Left renal pelvis (tissue), 4 donors: ENCODE measurements at regions not wholly inside any gene's neighbourhood (a gene's known extent, or its start where the extent isn't known, plus 50 kb on each side); places are given as distances from the start of the nearest gene placed in this dataset.
"Not testable (repeated sequence)": the region's sequence is repeated elsewhere in the genome, so short reads cannot be mapped to it uniquely, and the experiment has no call there.

Source experiments
- DNase-seq, 4 donors: peaks; one replicate each; pipeline ENCODE4 v3.0.0-alpha.2; 2013; ENCODE audit warnings: low read depth in 4 of 4, low spot score in 3 of 4

- DNase-seq, result no peak
These were observed 244.0 kb upstream of the SFSWAP start for GRCh38 chr12:131466932-131467331.

- no peak for DNase-seq
These were observed 242.7 kb upstream of the SFSWAP start for GRCh38 chr12:131468206-131468605.

GRCh38 chr12:131469945-131470344 lies 240.9 kb upstream of the SFSWAP start:
- DNase-seq, result not testable (repeated sequence)

- no peak for DNase-seq
These were observed 239.5 kb upstream of the SFSWAP start for GRCh38 chr12:131471271-131471905.

GRCh38 chr12:131471946-131472732 lies 238.8 kb upstream of the SFSWAP start:
- DNase-seq, result no peak

- DNase-seq, result no peak
These were observed 237.6 kb upstream of the SFSWAP start for GRCh38 chr12:131473261-131473660.

- no peak for DNase-seq
These were observed 236.9 kb upstream of the SFSWAP start for GRCh38 chr12:131473741-131474709.

- not testable (repeated sequence) for DNase-seq
These were observed 235.9 kb upstream of the SFSWAP start for GRCh38 chr12:131475012-131475411.

- DNase-seq, result no peak
These were observed 233.3 kb upstream of the SFSWAP start for GRCh38 chr12:131477613-131478012.

- DNase-seq, result no peak
These were observed 232.4 kb upstream of the SFSWAP start for GRCh38 chr12:131478468-131478867.

GRCh38 chr12:131482199-131482598 lies 228.7 kb upstream of the SFSWAP start:
- DNase-seq, result no peak

GRCh38 chr12:131482686-131483085 lies 228.2 kb upstream of the SFSWAP start:
- DNase-seq, result no peak

GRCh38 chr12:131486451-131487230 lies 224.2 kb upstream of the SFSWAP start:
- no peak for DNase-seq

GRCh38 chr12:131487388-131488124 lies 223.3 kb upstream of the SFSWAP start:
- no peak for DNase-seq

GRCh38 chr12:131489718-131490117 lies 221.2 kb upstream of the SFSWAP start:
- no peak for DNase-seq

GRCh38 chr12:131491155-131491554 lies 219.7 kb upstream of the SFSWAP start:
- DNase-seq, result no peak

- DNase-seq, result no peak
These were observed 218.9 kb upstream of the SFSWAP start for GRCh38 chr12:131491916-131492490.

- no peak for DNase-seq
These were observed 217.6 kb upstream of the SFSWAP start for GRCh38 chr12:131493068-131493826.

GRCh38 chr12:131494216-131494615 lies 216.7 kb upstream of the SFSWAP start:
- no peak for DNase-seq
